Central memory CD8-positive, alpha-beta T cell (primary cell): ENCODE measurements at regions not wholly inside any gene's neighbourhood (a gene's known extent, or its start where the extent isn't known, plus 50 kb on each side); places are given as distances from the start of the nearest gene placed in this dataset.

Source experiments
- ATAC-seq: fragments of 150-1000 bp; cut with Tn5 transposase; replicated peaks from 2 replicates; pipeline ENCODE4 v1.10.0; 2022; ENCODE audit warnings: mild to moderate bottlenecking, moderate FRiP score, moderate number of reproducible peaks; ENCODE audit not compliant: poor library complexity, severe bottlenecking; ENCODE audit errors: extremely low read depth
- DNase-seq, 2 donors: peaks; one replicate each; pipeline ENCODE4 v3.0.0; 2021; ENCODE audit warnings: low spot score in 2 of 2
- H3K27ac Mint-ChIP-seq: one replicate; pipeline ENCODE4 v1.8.0; 2022; ENCODE audit warnings: low read depth, mild to moderate bottlenecking, moderate library complexity, mixed read lengths
- H3K27me3 Mint-ChIP-seq: one replicate; pipeline ENCODE4 v1.8.0; 2022; ENCODE audit warnings: mixed read lengths
- H3K36me3 Mint-ChIP-seq: one replicate; pipeline ENCODE4 v1.8.0; 2022; ENCODE audit warnings: mild to moderate bottlenecking, moderate library complexity, mixed read lengths; ENCODE audit not compliant: insufficient read depth
- H3K4me1 Mint-ChIP-seq: one replicate; pipeline ENCODE4 v1.8.0; 2022; ENCODE audit warnings: mixed read lengths
- H3K4me3 Mint-ChIP-seq: one replicate; pipeline ENCODE4 v1.8.0; 2022; ENCODE audit warnings: mild to moderate bottlenecking, moderate library complexity, mixed read lengths
- H3K9me3 Mint-ChIP-seq: one replicate; pipeline ENCODE4 v1.8.0; 2022; ENCODE audit warnings: mixed read lengths

- H3K27me3 Mint-ChIP-seq, result peaks cover 50% of the 10 kb centered on the region
- H3K27ac Mint-ChIP-seq, result no peak overlapping the region
- DNase-seq, result no peak
- no peaks in the 10 kb centered on the region for H3K4me1 Mint-ChIP-seq
- no peaks in the 10 kb centered on the region for H3K36me3 Mint-ChIP-seq
- no peak for ATAC-seq
- H3K4me3 Mint-ChIP-seq, result no peak overlapping the region
- H3K9me3 Mint-ChIP-seq, result no peaks in the 10 kb centered on the region
These were observed 132.1 kb upstream of the PPP1R26 start for GRCh38 chr9:135347461-135347860.

GRCh38 chr9:135348076-135348787 is 131.3 kb upstream of the PPP1R26 start:
- no peaks in the 10 kb centered on the region for H3K9me3 Mint-ChIP-seq
- no peaks in the 10 kb centered on the region for H3K4me1 Mint-ChIP-seq
- no peaks in the 10 kb centered on the region for H3K36me3 Mint-ChIP-seq
- peaks cover 53% of the 10 kb centered on the region for H3K27me3 Mint-ChIP-seq
- no peak overlapping the region for H3K27ac Mint-ChIP-seq
- ATAC-seq (no peak), DNase-seq (no peak)
- H3K4me3 Mint-ChIP-seq, result no peak overlapping the region

- Mint-ChIP-seq H3K27ac (no peak overlapping the region), H3K27me3 (peaks cover 53% of the 10 kb centered on the region), H3K4me3 (no peak overlapping the region), H3K4me1 (no peaks in the 10 kb centered on the region), H3K9me3 (no peaks in the 10 kb centered on the region), H3K36me3 (no peaks in the 10 kb centered on the region)
- no peak for ATAC-seq
- DNase-seq, result no peak
These were observed 130.8 kb upstream of the PPP1R26 start for GRCh38 chr9:135348788-135349150.

- DNase-seq (no peak), ATAC-seq (no peak)
- peaks cover 51% of the 10 kb centered on the region for H3K27me3 Mint-ChIP-seq
- no peaks in the 10 kb centered on the region for H3K4me1 Mint-ChIP-seq
- H3K36me3 Mint-ChIP-seq, result no peaks in the 10 kb centered on the region
- H3K4me3 Mint-ChIP-seq, result no peak overlapping the region
- no peaks in the 10 kb centered on the region for H3K9me3 Mint-ChIP-seq
- H3K27ac Mint-ChIP-seq, result no peak overlapping the region
These were observed 130.2 kb upstream of the PPP1R26 start for GRCh38 chr9:135349212-135350002.

- no peak overlapping the region for H3K27ac Mint-ChIP-seq
- ATAC-seq (no peak), DNase-seq (no peak)
- no peaks in the 10 kb centered on the region for H3K4me1 Mint-ChIP-seq
- H3K9me3 Mint-ChIP-seq, result no peaks in the 10 kb centered on the region
- H3K36me3 Mint-ChIP-seq, result no peaks in the 10 kb centered on the region
- H3K27me3 Mint-ChIP-seq, result peaks cover 46% of the 10 kb centered on the region
- H3K4me3 Mint-ChIP-seq, result no peak overlapping the region
These were observed 129.6 kb upstream of the PPP1R26 start for GRCh38 chr9:135350003-135350315.

GRCh38 chr9:135353935-135354334 is 125.6 kb upstream of the PPP1R26 start:
- H3K27ac Mint-ChIP-seq, result no peak overlapping the region
- no peak overlapping the region for H3K4me3 Mint-ChIP-seq
- H3K4me1 Mint-ChIP-seq, result no peaks in the 10 kb centered on the region
- H3K36me3 Mint-ChIP-seq, result no peaks in the 10 kb centered on the region
- H3K27me3 Mint-ChIP-seq, result peaks cover 28% of the 10 kb centered on the region
- DNase-seq (no peak), ATAC-seq (no peak)
- no peaks in the 10 kb centered on the region for H3K9me3 Mint-ChIP-seq

GRCh38 chr9:135355521-135356011 is 124.0 kb upstream of the PPP1R26 start:
- H3K27ac Mint-ChIP-seq, result no peak overlapping the region
- DNase-seq, result no peak
- peaks cover 19% of the 10 kb centered on the region for H3K27me3 Mint-ChIP-seq
- H3K4me3 Mint-ChIP-seq, result no peak overlapping the region
- H3K36me3 Mint-ChIP-seq, result no peaks in the 10 kb centered on the region
- no peak for ATAC-seq
- no peaks in the 10 kb centered on the region for H3K9me3 Mint-ChIP-seq
- no peaks in the 10 kb centered on the region for H3K4me1 Mint-ChIP-seq

GRCh38 chr9:135356021-135356420 is 123.6 kb upstream of the PPP1R26 start:
- H3K4me3 Mint-ChIP-seq, result no peak overlapping the region
- no peaks in the 10 kb centered on the region for H3K4me1 Mint-ChIP-seq
- H3K9me3 Mint-ChIP-seq, result no peaks in the 10 kb centered on the region
- no peaks in the 10 kb centered on the region for H3K36me3 Mint-ChIP-seq
- ATAC-seq, result no peak
- no peak for DNase-seq
- H3K27ac Mint-ChIP-seq, result no peak overlapping the region
- H3K27me3 Mint-ChIP-seq, result peaks cover 18% of the 10 kb centered on the region

GRCh38 chr9:135356796-135357195 is 122.8 kb upstream of the PPP1R26 start:
- no peaks in the 10 kb centered on the region for H3K4me1 Mint-ChIP-seq
- no peak overlapping the region for H3K4me3 Mint-ChIP-seq
- H3K36me3 Mint-ChIP-seq, result no peaks in the 10 kb centered on the region
- H3K27ac Mint-ChIP-seq, result no peak overlapping the region
- no peaks in the 10 kb centered on the region for H3K9me3 Mint-ChIP-seq
- no peak for ATAC-seq
- H3K27me3 Mint-ChIP-seq, result peaks cover 10% of the 10 kb centered on the region
- DNase-seq, result no peak

GRCh38 chr9:135357863-135358551 is 121.6 kb upstream of the PPP1R26 start:
- Mint-ChIP-seq H3K4me3 (no peak overlapping the region), H3K27me3 (no peaks in the 10 kb centered on the region), H3K36me3 (no peaks in the 10 kb centered on the region), H3K27ac (no peak overlapping the region), H3K9me3 (no peaks in the 10 kb centered on the region), H3K4me1 (no peaks in the 10 kb centered on the region)
- ATAC-seq, result no peak
- DNase-seq, result no peak

GRCh38 chr9:135358552-135358940 is 121.0 kb upstream of the PPP1R26 start:
- H3K27ac Mint-ChIP-seq, result no peak overlapping the region
- H3K4me1 Mint-ChIP-seq, result no peaks in the 10 kb centered on the region
- ATAC-seq, result no peak

GRCh38 chr9:135359764-135360163 is 119.8 kb upstream of the PPP1R26 start:
- no peaks in the 10 kb centered on the region for H3K27me3 Mint-ChIP-seq
- H3K9me3 Mint-ChIP-seq, result no peaks in the 10 kb centered on the region
- DNase-seq (no peak), ATAC-seq (no peak)
- no peak overlapping the region for H3K27ac Mint-ChIP-seq
- peaks cover 2% of the 10 kb centered on the region for H3K36me3 Mint-ChIP-seq
- H3K4me1 Mint-ChIP-seq, result no peaks in the 10 kb centered on the region
- H3K4me3 Mint-ChIP-seq, result no peak overlapping the region

More at GRCh38 chr9:135358552-135358940, 121.0 kb upstream of the PPP1R26 start:
- no peak for DNase-seq
- Mint-ChIP-seq H3K4me3 (no peak overlapping the region), H3K27me3 (no peaks in the 10 kb centered on the region), H3K36me3 (peaks cover under 1% of the 10 kb centered on the region), H3K9me3 (no peaks in the 10 kb centered on the region)

- DNase-seq (no peak), ATAC-seq (no peak)
- Mint-ChIP-seq H3K27ac (no peak overlapping the region), H3K4me1 (no peaks in the 10 kb centered on the region), H3K36me3 (peaks cover 2% of the 10 kb centered on the region), H3K9me3 (no peaks in the 10 kb centered on the region), H3K4me3 (no peak overlapping the region), H3K27me3 (peaks cover 3% of the 10 kb centered on the region)
These were observed 119.0 kb upstream of the PPP1R26 start for GRCh38 chr9:135360617-135361016.
